SK-N-SH treated with all-trans-retinoic acid at 6 μM for 48 hours (cell line): ENCODE measurements at regions not wholly inside any gene's neighbourhood (a gene's known extent, or its start where the extent isn't known, plus 50 kb on each side); places are given as distances from the start of the nearest gene placed in this dataset.

Source experiments
- ATAC-seq: fragments of 200-7000 bp; cut with Tn5 transposase; 3 replicates; pipeline ENCODE4 v1.9.1; 2020; ENCODE audit warnings: mild to moderate bottlenecking, moderate library complexity
- ARNTL ChIP-seq: fragments of 450-650 bp; formaldehyde crosslinking; IDR thresholded peaks from 2 replicates; pipeline ENCODE4 v1.5.0; 2020; ENCODE audit warnings: low read depth, mild to moderate bottlenecking, moderate library complexity, borderline replicate concordance
- CSDC2 ChIP-seq: fragments of 250-450 bp; sonication (Bioruptor Pico); IDR thresholded peaks from 2 replicates; pipeline ENCODE4 v1.5.0; 2020; ENCODE audit warnings: mild to moderate bottlenecking, moderate library complexity
- ESRRG ChIP-seq: fragments of 250-450 bp; sonication (Bioruptor Pico); IDR thresholded peaks from 2 replicates; pipeline ENCODE4 v1.6.1; 2021; ENCODE audit warnings: mild to moderate bottlenecking
- GLIS3 ChIP-seq: fragments of 250-450 bp; sonication (Bioruptor Pico); IDR thresholded peaks from 2 replicates; pipeline ENCODE4 v1.5.0; 2020; ENCODE audit warnings: mild to moderate bottlenecking, moderate library complexity
- ISL1 ChIP-seq: fragments of 250-450 bp; sonication (Bioruptor Pico); IDR thresholded peaks from 2 replicates; pipeline ENCODE4 v2.1.2; 2022; ENCODE audit warnings: mild to moderate bottlenecking, moderate library complexity
- OSR1 ChIP-seq: fragments of 250-450 bp; sonication (Bioruptor Pico); IDR thresholded peaks from 2 replicates; pipeline ENCODE4 v1.8.0; 2022; ENCODE audit warnings: moderate library complexity, mild to moderate bottlenecking, inconsistent platforms
- PPARA ChIP-seq: fragments of 250-450 bp; sonication (Bioruptor Pico); IDR thresholded peaks from 2 replicates; pipeline ENCODE4 v1.5.0; 2020; ENCODE audit warnings: mild to moderate bottlenecking, borderline replicate concordance
- RARB ChIP-seq: fragments of 250-450 bp; sonication (Bioruptor Pico); IDR thresholded peaks from 2 replicates; pipeline ENCODE4 v1.8.0; 2021; ENCODE audit warnings: mild to moderate bottlenecking, moderate library complexity
- SNAI2 ChIP-seq: fragments of 250-450 bp; sonication (Bioruptor Pico); IDR thresholded peaks from 2 replicates; pipeline ENCODE4 v1.5.0; 2020; ENCODE audit warnings: mild to moderate bottlenecking, moderate library complexity
- ZC3H10 ChIP-seq: fragments of 250-450 bp; sonication (Bioruptor Pico); IDR thresholded peaks from 2 replicates; pipeline ENCODE4 v1.5.1; 2021; ENCODE audit warnings: mild to moderate bottlenecking, moderate library complexity
- ZFP3 ChIP-seq: fragments of 250-450 bp; sonication (Bioruptor Pico); IDR thresholded peaks from 2 replicates; pipeline ENCODE4 v1.5.0; 2020; ENCODE audit warnings: mild to moderate bottlenecking, moderate library complexity
- ZFP30 ChIP-seq: fragments of 450-650 bp; formaldehyde crosslinking; IDR thresholded peaks from 2 replicates; pipeline ENCODE4 v1.5.0; 2022; ENCODE audit warnings: mild to moderate bottlenecking, moderate library complexity
- ZNF565 ChIP-seq: fragments of 450-650 bp; formaldehyde crosslinking; conservative IDR thresholded peaks from 2 replicates; pipeline ENCODE4 v1.5.0; 2020; ENCODE audit warnings: low read depth, mild to moderate bottlenecking, moderate library complexity
- ZNF70 ChIP-seq: fragments of 450-650 bp; formaldehyde crosslinking; IDR thresholded peaks from 2 replicates; pipeline ENCODE4 v1.5.0; 2020; ENCODE audit warnings: mild to moderate bottlenecking, moderate library complexity
- ZNF8 ChIP-seq: fragments of 450-650 bp; formaldehyde crosslinking; IDR thresholded peaks from 2 replicates; pipeline ENCODE4 v1.5.0; 2020; ENCODE audit warnings: mild to moderate bottlenecking, moderate library complexity
- TF ChIP-seq, protein P1 (sequence below): fragments of 250-450 bp; sonication (Bioruptor Pico); IDR thresholded peaks from 2 replicates; pipeline ENCODE4 v1.8.0; 2020; ENCODE audit warnings: mild to moderate bottlenecking, moderate library complexity, borderline replicate concordance
- TF ChIP-seq, protein P2 (sequence below): fragments of 250-450 bp; sonication (Bioruptor Pico); IDR thresholded peaks from 2 replicates; pipeline ENCODE4 v1.5.1; 2020; ENCODE audit warnings: low read depth, mild to moderate bottlenecking, moderate library complexity
- TF ChIP-seq, protein P3 (sequence below): fragments of 250-450 bp; sonication (Bioruptor Pico); IDR thresholded peaks from 2 replicates; pipeline ENCODE4 v1.8.0; 2021; ENCODE audit warnings: low read depth, mild to moderate bottlenecking, moderate library complexity, borderline replicate concordance
- TF ChIP-seq, protein P4 (sequence below): fragments of 250-450 bp; sonication (Bioruptor Pico); IDR thresholded peaks from 2 replicates; pipeline ENCODE4 v1.5.1; 2021; ENCODE audit warnings: mild to moderate bottlenecking, moderate library complexity

DNA sequence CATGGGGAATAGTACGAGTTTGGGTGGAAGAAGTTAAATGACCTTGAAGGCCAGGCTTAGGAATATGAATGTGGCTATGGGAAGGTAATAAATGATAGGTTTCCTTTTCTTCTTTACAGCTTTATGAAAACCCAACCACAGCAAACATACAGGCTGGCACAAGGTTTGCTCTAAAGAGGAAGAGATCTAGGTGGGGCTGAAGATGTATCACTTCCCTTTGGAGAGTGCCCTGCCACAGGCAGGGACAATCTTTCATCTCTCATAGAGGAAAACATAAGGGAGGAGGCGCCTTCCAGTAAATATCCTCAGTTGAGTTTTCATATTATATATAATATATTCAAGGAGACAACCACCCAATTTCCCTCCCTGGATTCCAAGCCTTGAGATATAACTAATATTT, 72.9 kb upstream of the FRMD6 start:
- TF ChIP-seq ZNF565 (no peak), ISL1 (CRISPR knock-in tag) (no peak)
- TF ChIP-seq, protein P1, sequence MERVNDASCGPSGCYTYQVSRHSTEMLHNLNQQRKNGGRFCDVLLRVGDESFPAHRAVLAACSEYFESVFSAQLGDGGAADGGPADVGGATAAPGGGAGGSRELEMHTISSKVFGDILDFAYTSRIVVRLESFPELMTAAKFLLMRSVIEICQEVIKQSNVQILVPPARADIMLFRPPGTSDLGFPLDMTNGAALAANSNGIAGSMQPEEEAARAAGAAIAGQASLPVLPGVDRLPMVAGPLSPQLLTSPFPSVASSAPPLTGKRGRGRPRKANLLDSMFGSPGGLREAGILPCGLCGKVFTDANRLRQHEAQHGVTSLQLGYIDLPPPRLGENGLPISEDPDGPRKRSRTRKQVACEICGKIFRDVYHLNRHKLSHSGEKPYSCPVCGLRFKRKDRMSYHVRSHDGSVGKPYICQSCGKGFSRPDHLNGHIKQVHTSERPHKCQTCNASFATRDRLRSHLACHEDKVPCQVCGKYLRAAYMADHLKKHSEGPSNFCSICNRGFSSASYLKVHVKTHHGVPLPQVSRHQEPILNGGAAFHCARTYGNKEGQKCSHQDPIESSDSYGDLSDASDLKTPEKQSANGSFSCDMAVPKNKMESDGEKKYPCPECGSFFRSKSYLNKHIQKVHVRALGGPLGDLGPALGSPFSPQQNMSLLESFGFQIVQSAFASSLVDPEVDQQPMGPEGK (CRISPR knock-in tag), result no peak

DNA sequence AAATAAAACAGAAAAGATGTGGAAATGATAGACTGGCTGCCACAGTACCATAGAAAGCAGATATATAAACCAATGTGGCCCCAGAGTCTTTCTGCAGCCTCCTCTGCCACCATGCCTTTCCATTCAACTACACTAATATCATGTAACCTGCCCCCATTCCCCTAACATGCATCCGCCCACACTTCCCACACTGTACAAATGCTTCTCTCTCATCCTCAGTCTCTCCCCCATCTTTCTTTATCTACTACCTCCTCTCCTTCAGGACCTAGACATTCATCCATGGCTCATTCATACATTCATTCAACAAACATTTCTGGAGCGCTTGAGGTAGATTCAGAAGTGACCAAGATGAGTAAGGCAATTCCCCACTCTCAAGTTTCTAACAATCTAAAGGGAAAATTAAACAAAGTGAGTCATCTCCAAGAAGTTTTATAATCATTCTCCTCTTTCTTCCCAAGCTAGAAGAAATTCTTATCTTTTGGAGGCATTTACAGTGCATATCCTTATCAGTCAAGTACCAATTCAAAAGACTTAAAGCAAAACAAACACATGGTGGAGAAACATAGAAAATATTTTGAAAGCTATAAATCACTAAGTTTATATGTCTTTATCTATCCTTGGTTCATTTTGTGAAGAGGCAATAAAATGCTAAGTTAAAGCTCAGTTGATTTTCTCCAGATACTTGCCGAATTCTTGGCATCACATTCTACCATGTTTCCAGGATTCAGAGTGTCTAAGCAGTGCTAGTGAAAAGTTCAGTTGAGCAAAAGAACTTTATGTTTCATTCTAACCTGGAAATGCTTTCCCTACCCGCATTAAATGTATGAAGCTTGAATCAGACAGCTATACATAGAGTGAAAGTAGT, 70.5 kb upstream of the FRMD6 start:
- ATAC-seq, result no peak; the same call in 2 of the 3 replicates
- TF ChIP-seq OSR1 (no peak), ISL1 (CRISPR knock-in tag) (peak; percentile 19; the same call in 1 of the 2 replicates)

More for the DNA sequence above, 72.9 kb upstream of the FRMD6 start:
- no peak for ATAC-seq

DNA sequence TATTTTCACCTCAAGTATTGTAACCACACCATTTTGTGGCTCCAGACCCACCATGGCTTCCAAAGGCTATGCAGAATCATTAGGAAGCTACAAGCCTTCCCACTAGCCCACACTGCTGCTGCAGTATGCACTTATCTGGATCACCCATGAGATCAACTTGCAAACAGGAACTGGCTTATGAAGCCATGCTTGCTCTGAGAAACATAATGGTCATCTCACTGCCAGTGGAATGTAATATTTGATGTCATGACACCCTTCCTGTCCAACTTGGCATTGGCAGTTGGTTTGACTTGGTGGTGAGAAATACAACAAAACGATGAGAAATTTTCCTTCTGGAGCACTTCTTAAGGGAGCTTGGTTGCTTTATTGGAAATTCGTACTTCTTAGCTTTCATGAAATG, 69.3 kb upstream of the FRMD6 start:
- TF ChIP-seq ZNF565 (no peak), PPARA (CRISPR knock-in tag) (no peak), ZNF8 (no peak), RARB (CRISPR knock-in tag) (no peak), ZC3H10 (CRISPR knock-in tag) (no peak), ZFP30 (CRISPR knock-in tag) (no peak), SNAI2 (CRISPR knock-in tag) (no peak), ARNTL (CRISPR knock-in tag) (no peak), ZFP3 (CRISPR knock-in tag) (no peak), ZNF70 (CRISPR knock-in tag) (no peak), ESRRG (no peak), GLIS3 (CRISPR knock-in tag) (no peak)
- TF ChIP-seq, protein P2, sequence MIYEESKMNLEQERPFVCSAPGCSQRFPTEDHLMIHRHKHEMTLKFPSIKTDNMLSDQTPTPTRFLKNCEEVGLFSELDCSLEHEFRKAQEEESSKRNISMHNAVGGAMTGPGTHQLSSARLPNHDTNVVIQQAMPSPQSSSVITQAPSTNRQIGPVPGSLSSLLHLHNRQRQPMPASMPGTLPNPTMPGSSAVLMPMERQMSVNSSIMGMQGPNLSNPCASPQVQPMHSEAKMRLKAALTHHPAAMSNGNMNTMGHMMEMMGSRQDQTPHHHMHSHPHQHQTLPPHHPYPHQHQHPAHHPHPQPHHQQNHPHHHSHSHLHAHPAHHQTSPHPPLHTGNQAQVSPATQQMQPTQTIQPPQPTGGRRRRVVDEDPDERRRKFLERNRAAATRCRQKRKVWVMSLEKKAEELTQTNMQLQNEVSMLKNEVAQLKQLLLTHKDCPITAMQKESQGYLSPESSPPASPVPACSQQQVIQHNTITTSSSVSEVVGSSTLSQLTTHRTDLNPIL (CRISPR knock-in tag), result no peak
- TF ChIP-seq, protein P1 (CRISPR knock-in tag), result no peak
- TF ChIP-seq, protein P3, sequence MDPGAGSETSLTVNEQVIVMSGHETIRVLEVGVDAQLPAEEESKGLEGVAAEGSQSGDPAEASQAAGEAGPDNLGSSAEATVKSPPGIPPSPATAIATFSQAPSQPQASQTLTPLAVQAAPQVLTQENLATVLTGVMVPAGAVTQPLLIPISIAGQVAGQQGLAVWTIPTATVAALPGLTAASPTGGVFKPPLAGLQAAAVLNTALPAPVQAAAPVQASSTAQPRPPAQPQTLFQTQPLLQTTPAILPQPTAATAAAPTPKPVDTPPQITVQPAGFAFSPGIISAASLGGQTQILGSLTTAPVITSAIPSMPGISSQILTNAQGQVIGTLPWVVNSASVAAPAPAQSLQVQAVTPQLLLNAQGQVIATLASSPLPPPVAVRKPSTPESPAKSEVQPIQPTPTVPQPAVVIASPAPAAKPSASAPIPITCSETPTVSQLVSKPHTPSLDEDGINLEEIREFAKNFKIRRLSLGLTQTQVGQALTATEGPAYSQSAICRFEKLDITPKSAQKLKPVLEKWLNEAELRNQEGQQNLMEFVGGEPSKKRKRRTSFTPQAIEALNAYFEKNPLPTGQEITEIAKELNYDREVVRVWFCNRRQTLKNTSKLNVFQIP (CRISPR knock-in tag), result no peak
- TF ChIP-seq, protein P4, sequence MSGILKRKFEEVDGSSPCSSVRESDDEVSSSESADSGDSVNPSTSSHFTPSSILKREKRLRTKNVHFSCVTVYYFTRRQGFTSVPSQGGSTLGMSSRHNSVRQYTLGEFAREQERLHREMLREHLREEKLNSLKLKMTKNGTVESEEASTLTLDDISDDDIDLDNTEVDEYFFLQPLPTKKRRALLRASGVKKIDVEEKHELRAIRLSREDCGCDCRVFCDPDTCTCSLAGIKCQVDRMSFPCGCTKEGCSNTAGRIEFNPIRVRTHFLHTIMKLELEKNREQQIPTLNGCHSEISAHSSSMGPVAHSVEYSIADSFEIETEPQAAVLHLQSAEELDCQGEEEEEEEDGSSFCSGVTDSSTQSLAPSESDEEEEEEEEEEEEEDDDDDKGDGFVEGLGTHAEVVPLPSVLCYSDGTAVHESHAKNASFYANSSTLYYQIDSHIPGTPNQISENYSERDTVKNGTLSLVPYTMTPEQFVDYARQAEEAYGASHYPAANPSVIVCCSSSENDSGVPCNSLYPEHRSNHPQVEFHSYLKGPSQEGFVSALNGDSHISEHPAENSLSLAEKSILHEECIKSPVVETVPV (CRISPR knock-in tag), result no peak
- no peak for ATAC-seq

DNA sequence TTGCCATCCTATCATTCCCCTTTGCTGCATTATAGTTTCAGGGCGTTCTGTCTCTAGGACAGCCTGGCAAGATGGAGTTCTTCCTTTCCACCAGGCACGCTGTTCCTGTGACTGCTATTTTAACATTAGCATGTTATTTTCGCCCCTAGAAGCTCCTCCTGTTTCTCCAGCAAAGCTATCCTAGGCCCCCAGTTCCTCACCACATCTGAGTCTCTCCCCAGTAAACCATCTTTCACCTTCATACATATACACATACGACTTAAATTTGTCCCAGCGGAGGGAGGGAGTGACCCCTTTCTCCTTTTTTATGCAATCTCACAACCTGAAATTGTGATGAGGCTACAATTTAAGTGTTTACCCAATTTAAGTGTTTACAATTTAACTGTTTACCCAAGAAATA, 66.7 kb upstream of the FRMD6 start:
- TF ChIP-seq OSR1, result no peak
- no peak for TF ChIP-seq ISL1 (CRISPR knock-in tag)
- no peak for TF ChIP-seq ZFP3 (CRISPR knock-in tag)
- no peak for TF ChIP-seq CSDC2 (CRISPR knock-in tag)
- no peak for TF ChIP-seq PPARA (CRISPR knock-in tag)
- no peak for TF ChIP-seq ZC3H10 (CRISPR knock-in tag)
- ATAC-seq, result no peak
